NCI-H524 treated with DMSO at 0.1 percent for 48 hours (cell line): ENCODE measurements at regions not wholly inside any gene's neighbourhood (a gene's known extent, or its start where the extent isn't known, plus 50 kb on each side); places are given as distances from the start of the nearest gene placed in this dataset.

Experiments
- DNase-seq: peaks from one replicate; lab custom pipeline; 2025; lab: John Stamatoyannopoulos, UW

DNA sequence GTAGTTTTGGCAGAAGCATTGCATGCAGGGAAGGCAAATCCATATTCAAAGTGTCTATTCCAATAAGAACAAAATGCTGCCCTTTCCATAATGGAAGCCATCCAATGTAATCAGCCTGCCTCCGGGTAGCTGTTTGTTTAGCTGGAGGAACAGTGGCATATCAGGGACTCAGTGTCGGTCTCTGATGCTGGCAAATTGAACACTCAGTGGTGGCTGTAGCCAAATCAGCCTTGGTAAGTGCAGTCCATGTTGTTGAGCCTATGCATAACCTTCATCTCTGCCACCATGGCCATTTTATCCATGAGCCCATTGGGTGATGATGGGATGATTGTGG is 147.8 kb upstream of the MAX start:
- no peak for DNase-seq

DNA sequence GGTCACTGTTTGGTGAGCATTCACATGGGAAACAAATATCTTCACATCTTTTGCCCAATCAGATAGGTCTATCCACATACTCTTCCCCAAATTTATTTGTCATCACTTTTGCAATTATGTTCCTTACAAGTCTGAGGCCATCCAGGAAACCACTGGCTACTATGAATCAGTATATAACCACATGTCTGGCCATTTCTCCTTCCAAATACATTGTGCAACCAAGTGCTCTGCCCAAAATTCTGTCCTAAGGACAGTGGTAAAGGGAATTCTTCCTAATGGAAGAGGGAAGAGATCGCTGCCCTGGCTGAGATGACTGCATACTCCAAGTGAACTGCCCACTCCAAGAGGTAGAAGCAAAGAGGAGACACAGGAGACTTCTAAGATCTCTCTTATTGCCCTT is 148.9 kb upstream of the MAX start:
- DNase-seq: no peak

DNA sequence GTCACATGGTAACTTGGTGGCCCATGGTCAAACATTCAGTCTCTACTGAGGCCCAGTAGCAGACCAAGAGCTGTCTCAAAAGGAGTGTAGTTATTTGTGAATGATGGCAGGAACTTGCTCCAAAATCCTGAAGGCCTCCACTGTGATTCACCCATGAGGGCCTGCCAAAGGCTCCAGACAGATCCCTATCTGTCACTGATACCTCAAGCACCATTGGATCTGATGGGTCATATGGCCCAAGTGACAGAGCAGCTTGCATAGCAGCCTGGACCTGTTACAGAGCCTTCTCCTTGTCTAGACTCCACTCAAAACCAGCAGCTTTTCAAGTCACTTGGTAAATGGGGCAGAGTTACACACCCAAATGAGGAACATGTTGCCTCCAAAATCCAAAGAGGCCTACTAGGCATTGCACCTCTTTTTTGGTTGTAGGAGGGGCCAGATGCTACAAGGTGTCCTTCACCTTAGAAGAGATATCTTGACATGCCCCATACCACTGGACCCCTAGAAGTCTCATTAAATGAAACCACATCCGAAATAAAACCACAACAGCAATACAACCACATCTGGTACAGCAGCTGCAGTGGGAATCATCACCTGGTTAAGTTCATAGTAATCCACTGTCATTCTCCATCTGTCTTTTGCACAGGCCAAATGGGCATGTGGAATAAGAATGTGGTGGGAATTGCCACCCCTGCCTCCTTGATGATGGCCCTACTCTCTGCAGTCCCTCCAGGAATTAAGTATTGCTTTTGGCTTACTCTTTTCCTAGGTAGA is 150.4 kb upstream of the MAX start:
- DNase-seq: no peak

DNA sequence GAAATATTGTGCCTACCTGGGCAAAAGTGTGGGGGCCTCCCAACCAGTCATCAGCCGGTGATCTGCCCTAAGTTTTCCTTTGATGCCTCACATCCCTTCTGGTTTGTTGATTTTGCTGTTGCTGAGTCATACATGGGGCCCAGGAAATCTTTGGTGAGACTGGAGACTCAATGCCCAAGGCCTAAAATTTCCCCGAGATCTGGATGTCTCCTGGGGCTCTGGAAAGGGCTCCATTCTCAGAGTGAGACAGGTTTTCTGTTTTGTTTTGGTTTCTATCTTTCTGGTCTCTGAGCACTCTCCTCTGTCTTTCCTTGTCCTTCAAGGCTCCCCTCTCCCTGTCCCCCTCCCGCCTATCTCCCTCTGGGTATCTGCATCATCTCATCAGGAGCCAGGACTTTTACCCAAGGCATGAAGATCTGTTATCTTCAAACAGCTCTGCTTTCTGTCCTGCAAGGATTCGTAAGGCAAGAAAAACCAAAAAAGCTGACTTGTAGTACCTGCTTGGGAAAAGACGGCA is 152.8 kb upstream of the MAX start:
- DNase-seq: no peak

DNA sequence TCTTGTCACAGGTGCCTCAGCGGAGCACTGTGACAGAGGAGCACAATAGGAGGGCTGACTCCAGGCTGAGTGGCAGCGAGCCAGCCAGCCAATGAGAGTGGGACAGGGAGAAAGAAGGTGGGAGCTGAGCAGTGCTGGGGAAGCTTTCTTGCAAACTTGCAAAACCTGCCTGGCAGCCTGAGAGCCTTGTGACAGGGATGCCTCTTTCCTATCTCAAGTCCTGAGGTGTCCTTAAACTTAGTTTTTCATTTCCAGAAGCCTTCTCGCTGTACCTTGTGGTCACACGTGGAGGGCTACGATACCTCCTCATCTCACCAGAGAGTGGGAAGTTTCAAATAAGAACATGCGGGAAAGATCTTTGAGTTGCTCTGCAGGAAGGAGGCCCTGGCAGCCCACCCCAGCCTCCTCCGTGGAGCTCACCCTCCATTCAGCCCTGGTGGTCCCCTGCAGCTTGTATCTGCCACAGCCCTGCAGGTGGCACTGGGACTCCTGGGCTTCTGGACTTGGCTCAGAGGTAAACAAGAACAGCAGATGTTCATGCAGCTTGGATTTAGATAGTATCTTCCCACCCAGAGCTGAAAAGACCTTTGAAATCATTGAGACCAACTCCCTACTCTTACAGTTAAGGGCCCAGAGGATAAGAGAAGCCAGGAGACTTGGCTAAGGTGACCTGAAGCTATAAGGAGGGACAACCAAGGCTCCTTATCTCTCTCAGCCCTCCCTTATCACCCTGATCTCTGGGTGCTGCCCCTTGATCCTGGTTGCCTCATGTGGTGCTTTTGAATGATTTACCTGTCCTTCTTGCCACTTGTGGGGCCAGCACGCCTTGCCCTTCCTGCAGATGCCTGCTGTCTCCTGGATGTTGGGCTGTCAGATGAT is 153.5 kb upstream of the MAX start:
- DNase-seq: no peak

DNA sequence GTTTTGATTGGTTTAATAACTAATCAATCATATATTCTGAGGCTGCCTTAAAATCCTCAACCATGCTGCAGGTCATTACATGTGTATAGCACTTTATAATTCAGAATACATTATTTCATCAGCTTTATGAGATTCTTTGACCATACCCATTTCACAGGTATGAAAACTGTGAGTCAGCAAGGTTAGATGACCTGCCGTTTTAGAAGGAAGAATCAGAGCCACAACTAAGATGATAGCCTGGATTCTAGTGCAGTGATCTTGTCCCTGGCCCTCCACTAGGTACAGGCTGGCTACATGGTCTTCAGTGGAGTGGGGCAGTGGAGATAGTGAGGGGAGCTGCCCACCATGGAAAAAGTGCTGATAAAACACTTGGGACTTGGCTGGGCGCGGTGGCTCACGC is 154.4 kb upstream of the MAX start:
- DNase-seq: no peak

DNA sequence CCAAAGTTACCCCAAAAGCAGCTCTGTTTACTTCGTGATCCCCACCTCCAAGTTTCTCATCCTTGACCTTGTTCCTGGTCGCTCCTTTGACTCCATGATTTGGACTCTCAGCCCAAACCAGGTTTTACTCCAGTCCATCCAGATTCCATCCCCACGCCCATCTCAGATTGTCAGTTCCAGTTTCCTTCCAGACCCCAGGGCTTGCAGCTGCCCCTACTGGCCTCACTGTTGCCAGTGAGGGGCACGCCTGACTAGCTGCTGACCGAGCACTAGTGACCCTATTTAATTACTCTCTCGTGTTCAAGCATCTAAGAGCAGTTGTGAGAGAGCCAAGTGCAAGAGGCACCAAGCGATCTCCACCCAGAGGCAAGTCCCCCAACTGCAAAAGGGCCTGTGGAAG is 155.1 kb upstream of the FUT8 start:
- DNase-seq: no peak

DNA sequence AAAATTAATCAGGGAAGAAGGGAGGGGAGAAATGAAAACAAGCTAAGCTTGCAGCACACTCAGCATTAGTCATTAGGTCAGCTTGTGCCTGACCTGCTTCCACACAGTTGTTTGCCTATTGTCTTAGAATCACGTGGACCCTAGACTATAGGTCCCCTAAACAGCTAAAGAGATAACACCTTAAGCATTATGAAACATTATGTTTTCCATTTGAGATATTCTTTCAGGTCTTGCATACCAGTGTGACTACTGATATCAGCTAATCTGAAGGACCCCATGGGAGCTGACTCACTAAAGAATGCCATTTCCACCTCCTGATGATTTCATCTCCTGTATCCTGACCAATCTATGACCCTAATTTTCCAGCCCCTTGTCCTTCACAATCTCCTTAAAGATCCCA is 154.1 kb upstream of the FUT8 start:
- no peak for DNase-seq

DNA sequence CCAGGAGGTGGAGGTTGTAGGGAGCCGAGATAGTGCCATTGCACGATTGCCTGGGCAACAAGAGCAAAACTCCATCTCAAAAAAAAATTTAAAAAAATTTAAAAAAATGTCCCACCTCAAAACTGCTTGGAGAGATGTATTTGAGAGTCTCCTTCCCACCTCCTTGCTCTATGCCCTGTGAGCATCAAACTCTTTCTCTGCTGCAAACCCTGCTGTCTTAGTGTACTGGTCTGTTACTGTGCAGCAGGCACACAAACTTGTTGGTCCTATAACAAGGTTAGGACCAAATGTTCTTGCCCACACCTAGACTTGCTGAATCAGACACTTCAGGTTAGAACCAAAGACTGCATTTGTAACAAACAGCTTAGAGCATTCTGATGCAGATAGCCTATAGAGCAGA is 153.5 kb upstream of the FUT8 start:
- no peak for DNase-seq

DNA sequence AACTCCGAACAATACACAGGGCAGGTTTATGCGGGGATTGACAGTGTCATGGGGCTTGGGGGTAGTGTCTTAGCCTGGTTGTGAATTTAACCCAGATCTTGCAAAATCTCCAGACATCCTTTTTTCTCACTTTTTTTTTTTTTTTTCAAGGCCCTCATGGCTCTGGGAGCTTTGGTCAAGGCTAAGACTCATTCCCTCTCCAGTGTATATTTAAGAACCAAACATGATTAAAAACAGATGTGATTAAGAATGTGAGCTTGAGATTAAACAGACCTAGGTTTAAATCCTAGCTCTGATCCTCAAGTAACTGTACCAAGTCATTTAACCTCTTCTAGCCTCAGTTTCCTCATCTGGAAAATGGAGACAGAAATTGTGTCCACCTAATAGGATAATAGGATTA is 151.7 kb upstream of the FUT8 start:
- no peak for DNase-seq

DNA sequence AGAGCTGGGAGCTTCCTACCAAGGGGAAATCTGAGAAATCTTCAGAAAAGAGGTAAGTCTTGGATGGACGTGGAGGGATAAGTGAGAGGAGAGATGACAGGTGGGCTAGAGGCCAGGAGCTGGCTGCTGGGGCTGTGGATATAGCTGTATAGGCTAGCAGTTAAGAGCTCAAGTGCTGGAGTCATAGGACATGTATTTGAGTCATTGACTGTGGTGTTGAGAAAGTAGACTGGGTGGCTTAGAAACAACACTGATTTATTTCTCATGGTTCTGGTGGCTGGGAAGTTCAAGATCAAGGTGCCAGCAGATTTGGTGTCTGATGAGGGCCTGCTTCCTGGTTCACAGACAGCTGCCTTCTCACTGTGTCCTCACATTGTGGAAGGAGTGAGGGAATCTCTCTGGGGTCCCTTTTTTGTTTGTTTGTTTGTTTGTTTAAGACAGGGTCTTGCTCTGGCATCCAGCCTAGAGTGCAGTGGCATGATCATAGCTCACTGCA is 151.1 kb upstream of the FUT8 start:
- DNase-seq: no peak

DNA sequence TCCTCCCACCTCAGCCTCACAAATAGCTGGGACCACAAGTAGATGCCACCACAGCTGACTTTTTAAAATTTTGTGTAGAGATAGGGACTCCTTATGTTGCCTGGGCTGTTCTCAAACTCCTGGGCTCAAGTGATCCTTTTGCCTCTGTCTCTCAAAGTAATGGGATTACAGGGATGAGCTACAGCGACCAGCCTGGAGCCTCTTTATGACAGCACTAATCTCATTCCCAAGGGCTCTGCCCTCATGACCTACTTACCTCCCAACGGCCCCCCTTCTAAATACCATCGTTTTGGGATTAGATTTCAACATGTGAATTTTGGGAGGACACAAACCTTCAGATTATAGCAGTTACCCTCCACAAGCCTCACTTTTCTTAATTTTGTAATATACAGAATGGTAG is 150.6 kb upstream of the FUT8 start:
- peak; percentile 69 for DNase-seq

DNA sequence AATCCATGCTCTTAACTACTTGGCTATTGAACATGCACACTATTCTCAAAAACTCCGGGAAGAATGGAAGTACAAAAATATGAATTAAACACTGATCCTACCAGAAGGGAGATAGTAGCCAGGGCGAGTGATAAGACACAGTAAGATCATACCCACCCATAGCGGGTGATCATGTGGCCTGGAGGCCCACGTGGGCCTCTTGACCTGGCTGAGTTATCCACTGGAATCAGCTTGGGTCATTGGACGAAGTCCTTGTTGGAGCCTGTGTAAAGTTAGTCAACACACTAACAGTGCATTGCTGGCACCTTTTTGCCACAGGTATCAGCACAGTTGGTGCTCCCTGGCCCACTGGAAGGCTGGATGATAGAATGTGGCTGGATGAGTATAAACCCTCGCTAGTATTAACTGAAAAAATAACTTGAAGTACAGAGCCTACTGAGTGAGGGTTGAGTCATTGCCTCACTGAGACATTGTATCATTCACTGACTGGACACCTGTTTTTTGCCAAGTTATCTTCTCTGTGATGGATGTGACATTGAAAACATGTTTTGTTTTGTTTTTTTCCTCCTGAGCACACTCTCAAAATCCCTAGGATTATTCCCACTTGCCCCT is 149.2 kb upstream of the FUT8 start:
- DNase-seq: no peak

DNA sequence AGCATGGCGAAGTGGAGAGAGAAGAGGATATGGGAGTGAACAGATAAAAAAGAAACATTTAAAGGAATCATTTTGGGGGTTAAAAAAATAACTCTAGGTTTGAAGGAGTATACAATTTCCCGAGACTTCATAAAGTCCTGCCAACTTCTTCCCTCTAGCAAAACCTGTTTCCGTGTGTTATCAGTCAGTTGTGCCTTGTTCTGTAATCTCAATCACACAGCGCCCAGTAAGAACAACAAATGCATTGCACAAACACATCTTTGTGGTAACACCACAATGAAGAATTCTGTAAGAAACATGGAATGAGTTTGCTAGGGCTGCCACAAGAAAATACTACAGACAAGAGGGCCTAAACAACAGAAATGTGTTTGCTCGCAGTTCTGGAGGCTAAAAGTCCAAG is 144.7 kb upstream of the FUT8 start:
- no peak for DNase-seq

DNA sequence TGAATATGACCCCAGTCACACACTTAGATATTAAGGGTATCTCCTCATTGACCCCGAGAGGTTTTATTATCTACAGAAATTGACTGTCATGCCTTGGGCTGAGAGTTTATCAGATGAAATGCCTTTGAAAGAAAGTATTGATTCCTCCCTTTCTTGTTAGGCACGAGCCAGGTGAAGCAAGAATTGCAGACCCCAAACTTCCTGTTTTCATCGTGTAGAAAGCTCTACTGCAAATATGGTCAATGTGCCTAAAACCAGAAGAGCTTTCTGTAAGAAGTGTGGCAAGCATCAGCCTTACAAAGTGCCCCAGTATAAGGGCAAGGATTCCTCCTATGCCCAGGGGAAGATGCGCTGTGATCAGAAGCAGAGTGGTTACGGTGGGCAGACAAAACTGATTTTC is 143.9 kb upstream of the FUT8 start:
- DNase-seq: no peak

DNA sequence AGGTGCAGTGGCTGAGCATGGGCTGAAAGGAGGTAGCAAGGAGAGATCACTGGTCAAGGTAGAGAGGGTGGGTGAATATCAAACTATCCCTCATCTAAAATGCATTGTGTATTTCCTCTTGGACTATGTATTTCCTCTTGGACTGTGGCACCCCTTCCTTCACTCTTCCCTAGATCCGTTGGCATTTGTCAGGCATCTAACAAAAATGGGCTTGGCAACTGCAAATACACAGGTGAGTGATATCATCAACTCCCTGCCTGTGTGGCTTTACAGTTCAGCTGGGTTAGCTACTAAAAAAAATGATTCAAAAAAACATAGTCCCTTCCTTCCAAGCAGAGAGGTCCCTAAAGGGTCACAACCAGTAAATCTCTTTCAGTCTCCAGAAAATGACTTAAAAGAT is 142.8 kb upstream of the FUT8 start:
- no peak for DNase-seq

DNA sequence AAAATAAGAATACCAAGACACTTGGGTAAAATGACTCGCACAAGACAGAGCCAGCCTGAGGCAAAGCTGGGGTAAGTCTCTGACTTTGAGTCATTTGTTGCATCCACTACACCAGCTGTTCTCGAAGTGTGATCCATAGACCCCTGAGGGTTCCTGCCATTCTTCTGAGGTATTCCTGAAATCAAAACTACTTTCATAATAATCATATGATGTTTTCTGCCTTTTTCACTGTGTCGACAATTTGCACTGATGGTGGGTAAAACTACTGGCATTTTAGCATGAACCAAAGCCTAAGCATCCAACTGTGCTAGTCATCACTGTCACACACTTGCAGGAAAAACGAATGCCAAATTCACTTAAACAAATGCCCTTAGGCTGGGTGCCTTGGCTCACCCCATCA is 135.5 kb upstream of the FUT8 start:
- DNase-seq: no peak

DNA sequence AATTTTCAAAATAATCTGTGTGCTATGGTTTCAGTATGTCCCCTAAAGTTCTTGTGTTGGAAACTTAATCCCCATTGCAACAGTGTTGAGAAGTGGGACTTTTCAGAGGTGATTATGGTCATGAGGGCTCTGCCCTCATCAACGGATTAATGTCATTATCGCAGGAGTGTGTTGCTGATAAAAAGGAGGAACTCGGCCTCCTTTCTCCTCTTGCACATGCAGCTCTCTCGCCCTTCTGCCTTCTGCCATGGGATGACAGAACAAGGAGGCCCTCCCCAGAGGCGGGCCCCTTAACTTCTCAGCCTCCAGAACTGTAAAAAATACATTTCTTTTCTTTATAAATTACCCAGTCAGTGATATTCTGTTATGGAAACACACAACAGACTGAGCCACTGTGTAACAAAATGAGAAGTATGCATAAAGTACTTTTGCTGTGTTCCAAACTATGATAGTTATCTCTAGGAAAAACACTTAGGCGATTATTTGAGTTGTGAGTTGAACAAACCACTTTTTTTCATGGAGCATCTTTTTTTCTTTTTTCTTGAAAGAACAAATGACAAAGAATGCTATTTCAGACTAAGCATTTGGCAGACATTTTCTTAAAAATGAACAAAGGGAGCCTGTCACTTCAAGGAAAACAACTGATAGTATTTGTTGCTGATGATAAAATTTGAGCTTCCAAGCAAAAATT is 134.8 kb upstream of the FUT8 start:
- no peak for DNase-seq

DNA sequence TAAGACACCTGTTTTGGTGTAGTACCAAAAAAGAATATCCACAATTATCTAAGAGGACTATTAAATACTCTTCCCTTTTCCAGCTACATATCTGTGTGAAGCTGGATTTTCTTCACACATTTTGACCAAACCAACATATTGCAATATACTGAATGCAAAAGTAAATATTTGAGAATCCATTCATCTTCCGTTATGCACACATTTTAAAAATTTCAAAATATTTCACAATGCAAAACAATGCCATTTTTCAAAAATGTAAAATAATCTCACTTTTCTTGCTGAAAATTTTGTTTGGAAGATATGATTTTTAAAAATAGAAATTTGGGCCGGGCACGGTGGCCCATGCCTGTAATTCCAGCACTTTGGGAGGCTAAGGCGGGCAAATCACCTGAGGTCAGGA is 133.9 kb upstream of the FUT8 start:
- DNase-seq: no peak

DNA sequence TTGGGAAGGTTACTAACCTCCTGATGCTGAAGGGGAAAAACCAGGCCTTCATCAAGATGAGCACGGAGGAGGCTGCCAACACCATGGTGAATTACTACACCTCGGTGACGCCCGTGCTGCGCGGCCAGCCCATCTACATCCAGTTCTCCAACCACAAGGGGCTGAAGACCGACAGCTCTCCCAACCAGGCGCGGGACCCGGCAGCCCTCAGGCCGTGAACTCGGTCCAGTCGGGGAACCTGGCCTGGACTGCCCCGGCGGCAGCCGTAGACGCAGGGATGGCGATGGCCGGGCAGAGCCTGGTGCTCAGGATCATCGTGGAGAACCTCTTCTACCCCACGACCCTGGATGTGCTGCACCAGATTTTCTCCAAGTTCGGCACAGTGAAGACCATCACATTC is 133.0 kb upstream of the FUT8 start:
- DNase-seq: no peak

DNA sequence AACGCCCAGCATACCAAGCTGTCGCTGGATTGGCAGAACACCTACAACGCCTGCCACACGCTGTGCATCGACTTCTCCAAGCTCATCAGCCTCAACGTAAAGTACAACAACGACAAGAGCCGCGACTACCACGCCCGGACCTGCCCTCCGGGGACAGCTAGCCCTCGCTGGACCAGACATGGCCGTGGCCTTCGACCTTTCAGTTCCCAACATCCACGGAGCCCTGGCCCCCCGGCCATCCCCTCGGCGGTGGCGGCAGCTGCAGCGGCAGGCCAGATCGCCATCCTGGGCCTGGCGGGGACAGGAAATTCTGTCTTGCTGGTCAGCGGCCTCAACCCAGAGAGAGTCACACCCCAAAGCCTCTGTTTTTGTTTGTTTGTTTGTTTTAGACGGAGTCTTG is 132.6 kb upstream of the FUT8 start:
- no peak for DNase-seq

DNA sequence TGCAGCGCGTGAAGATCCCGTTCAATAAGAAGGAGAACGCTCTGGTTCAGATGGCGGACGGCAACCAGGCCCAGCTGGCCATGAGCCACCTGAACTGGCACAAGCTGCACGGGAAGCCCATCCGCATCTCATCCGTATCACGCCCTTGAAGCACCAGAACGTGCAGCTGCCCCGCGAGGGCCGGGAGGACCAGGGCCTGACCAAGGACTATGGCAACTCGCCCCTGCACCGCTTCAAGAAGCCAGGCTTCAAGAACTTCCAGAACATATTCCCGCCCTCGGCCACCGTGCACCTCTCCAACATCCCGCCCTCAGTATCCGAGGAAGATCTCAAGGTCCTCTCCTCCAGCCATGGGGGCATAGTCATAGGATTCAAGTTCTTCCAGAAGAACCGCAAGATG is 131.9 kb upstream of the FUT8 start:
- no peak for DNase-seq
